CD4-positive, alpha-beta T cell treated with Interleukin-21 for 1 hour (primary cell): ENCODE measurements at regions not wholly inside any gene's neighbourhood (a gene's known extent, or its start where the extent isn't known, plus 50 kb on each side); places are given as distances from the start of the nearest gene placed in this dataset.
A peak's percentile ranks its signal among the peaks of the same experiment; 100 is the strongest.
"Not testable (repeated sequence)": the region's sequence is repeated elsewhere in the genome, so short reads cannot be mapped to it uniquely, and the experiment has no call there.

Experiments used
- DNase-seq: peaks from one replicate; pipeline ENCODE4 v3.0.0-alpha.2; 2020

- not testable (repeated sequence) for DNase-seq
Observed at GRCh38 chr21:5138687-5139086, 5382.7 kb upstream of the TPTE start.

DNA sequence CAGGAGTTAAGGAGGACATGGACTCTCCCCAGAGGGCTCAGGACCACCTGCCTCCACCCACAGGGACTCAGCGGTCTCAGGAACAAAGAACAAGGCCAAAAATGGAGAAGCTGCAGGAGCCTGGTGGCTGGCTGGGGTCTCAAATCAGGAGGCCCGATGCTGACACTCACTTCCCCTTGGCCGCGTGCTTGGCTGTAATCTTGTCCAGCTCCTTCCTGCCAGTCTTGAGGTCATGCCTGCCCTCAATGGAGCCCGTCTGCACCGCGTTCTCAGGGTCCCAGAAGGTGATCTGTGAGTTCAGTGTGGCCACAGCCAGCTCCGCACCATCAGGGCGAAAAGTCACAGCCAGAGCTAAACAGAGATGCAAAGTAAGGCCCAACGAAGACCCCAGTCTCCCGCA lies 5381.9 kb upstream of the TPTE start:
- DNase-seq: not testable (repeated sequence)

DNA sequence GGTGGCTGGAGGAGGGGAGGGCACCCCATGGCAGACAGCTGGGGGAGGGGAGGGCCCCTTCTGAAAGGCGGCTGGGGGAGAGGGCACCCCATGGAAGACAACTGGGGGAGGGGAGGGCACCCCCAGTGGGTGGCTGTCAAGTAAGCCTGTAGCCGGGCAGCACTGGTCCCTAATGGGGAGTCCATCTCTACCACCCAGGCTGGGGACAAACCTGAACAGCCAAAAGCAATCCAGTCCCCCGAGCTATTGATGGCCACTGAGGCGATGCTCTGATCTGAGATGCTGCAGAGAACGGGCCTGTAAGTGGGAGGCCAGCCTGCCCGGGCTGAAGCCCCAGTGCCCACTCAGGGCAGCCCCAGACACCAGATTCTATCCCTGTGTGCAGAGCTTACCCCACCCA lies 5378.4 kb upstream of the TPTE start:
- not testable (repeated sequence) for DNase-seq

DNA sequence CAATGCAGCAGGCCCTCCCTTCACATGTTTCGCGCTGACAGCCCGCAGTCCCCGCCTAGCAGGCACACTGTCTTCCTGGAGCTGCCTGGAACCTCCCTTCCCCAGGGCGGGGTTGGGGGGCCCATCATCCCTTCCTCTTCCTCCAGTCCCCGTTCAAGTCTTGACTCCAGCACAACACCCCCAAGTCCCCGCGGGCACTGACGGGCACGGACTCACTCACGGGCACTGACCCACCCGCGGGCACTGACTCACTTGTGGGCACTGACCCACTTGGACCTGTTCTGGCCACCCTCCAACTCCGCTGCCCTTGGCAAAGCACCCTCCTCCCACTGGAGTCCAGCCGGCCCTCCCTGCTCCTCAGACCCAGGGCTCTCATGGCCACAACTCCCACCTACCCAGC lies 5376.7 kb upstream of the TPTE start:
- DNase-seq: not testable (repeated sequence)

DNA sequence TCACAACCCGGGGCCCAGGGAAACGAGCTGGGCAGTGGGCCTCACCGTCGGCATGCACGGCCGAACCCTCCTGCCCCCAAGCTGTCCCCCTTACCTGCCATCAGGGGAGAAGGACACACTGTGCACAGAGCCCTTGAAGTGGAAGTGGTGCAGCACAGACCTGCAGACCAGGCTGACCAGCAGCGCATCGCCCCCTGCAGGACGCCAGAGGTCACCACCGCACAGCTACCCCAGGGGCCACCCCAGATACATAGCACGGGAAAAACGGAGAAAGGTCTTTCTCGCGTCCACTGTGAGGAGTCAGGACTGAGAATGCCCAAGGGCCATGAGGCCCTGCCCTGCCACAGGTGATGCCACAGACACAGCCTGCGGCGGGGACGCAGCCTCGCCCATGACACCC lies 5373.7 kb upstream of the TPTE start:
- peak; percentile 12 for DNase-seq

GRCh38 chr21:5149222-5149621 lies 5372.2 kb upstream of the TPTE start:
- DNase-seq: not testable (repeated sequence)

- DNase-seq: not testable (repeated sequence)
Observed at GRCh38 chr21:5153842-5154640, 5367.3 kb upstream of the TPTE start.

DNA sequence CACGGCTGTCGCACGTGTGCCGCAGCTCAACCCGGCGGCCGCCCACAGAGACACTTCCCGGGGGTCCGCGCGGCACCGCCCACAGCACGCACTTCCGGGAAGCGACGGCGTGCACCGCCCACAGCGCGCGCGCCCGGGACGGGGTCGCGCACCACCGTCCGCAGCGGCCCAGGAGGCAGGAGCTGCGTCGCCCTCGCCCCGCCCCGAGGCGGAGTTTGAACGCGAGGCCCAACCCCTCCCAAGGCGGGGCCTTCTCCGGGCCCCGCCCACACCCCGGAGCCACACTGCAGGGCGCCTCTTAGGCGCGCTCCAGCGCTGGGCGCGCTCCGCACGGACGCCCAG lies 5366.8 kb upstream of the TPTE start:
- DNase-seq: peak; percentile 94

DNA sequence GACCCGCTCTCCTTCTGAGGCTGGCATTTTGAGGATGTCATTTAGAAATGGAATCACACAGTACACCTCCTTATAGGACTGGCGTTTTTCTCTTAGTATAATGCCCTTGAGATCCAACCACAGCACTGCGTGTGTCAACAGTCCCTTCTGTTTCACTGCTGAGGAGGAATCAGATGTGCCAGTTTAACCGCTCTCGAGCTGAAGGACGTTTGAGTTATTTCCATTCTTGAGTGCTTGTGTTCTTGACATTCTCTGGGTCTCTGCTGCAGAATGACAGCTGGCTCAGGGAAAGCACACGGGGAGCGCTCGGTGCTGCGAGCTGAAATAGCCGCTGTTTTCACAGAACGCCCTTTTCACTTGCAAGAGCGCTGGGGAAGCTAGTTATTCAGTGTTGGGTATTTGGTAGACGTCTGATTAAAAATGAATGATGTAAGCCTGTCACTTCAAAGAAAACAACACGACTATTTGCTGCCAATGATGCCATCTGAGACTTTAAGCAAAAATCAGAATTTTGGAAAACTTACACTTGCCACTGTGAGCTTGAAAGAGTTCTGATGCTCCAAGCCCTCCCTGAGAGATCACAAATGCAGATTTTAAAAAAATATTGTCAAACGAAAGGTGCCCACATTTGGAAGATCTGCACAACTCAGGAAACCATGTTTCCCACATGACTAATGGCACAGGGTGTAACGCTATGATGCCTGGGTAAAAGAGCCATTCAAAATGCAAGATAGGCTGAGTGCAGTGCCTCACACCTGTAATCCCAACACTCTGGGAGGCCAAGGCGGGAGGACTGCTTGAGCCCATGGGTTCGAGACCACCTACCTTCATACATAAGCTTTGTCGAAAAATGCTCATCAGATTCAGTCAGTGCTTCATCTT lies 5358.4 kb upstream of the TPTE start:
- not testable (repeated sequence) for DNase-seq

GRCh38 chr21:5165829-5166228 lies 5355.6 kb upstream of the TPTE start:
- not testable (repeated sequence) for DNase-seq
